Inferior parietal cortex (tissue), 1 donor: ENCODE measurements at regions not wholly inside any gene's neighbourhood (a gene's known extent, or its start where the extent isn't known, plus 50 kb on each side); places are given as distances from the start of the nearest gene placed in this dataset.

Source experiments
- DNase-seq: peaks from one replicate; pipeline ENCODE4 v3.0.0-alpha.2; 2016; ENCODE audit errors: extremely low spot score

GRCh38 chr14:71703477-71703876 is 228.8 kb upstream of the RGS6 start:
- DNase-seq, result peak; percentile 50

DNA sequence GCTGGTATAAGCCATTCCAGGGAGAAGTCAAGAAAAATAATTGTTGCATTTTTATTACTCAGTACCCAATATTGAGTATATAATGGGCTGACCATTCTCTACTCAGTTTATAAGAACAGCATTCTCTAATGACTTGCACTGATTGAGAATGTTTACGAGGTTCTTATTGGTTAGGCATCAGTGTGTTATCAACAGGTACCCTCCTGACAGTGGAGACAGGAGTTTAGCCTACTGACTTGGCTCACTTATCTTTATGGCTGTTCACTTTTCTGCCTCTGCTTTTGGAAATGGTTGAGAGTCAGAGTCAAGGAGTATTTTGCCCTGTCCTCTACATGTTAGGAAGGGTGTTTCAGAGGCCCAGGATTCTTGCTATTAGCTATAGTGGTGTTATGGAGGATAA is 228.0 kb upstream of the RGS6 start:
- DNase-seq, result no peak

DNA sequence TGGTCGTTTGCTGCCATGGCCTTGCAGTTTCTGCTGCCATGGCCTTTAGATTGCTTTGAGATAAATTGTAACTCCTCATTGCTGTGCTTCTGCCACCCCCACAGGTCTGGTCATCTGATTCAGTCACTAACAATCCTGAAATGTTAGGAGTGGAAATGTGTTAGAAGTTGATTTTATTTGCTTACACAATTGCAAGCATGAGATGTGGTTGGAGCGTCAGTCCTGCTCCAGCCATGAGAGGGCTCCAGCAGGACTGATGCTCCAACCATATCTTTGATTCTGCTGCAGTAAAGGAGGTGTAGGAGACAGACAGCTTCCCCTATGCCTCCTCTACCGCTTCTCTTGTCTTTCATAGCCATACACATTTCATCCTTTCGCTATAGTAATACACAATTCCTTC is 226.8 kb upstream of the RGS6 start:
- no peak for DNase-seq

DNA sequence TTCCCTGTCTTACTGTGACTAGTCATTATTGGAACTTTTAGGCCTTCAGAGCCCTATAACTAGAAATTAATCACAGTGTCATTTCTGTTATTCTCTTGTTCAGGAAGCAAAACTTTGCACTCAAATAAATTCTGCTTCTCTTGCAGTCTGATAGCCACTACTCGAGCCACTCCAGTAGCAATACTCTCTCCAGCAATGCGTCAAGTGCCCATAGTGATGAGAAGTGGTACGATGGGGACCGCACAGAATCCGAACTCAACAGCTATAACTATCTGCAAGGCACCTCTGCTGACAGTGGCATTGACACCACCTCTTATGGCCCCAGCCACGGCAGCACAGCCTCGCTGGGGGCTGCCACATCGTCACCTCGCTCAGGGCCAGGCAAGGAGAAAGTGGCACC is 223.2 kb upstream of the RGS6 start:
- DNase-seq, result no peak

- DNase-seq, result no peak
These were observed 222.2 kb upstream of the RGS6 start for GRCh38 chr14:71709987-71710386.

- DNase-seq, result no peak
These were observed 221.1 kb upstream of the RGS6 start for GRCh38 chr14:71711125-71711524.

DNA sequence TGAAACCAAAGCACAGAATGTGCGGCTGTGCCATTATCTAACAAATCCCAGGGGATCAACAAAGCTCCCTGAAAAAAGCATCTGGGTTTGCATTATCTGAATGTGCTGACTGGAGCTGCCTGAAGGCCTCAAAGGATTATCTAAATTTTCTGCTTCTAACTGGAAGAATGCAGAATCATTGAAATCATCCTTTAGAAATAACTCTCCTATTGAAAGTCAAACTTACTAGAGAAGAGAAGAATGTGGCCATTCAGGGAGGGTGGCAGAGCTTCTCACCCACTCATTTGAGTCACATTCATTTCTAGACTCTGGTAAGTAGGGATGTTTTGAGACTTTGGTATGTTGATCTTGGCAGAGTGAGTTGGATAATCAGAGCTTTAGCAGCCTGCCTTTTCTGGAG is 220.6 kb upstream of the RGS6 start:
- no peak for DNase-seq

- no peak for DNase-seq
These were observed 219.8 kb upstream of the RGS6 start for GRCh38 chr14:71712478-71712877.

GRCh38 chr14:71713016-71713415 is 219.2 kb upstream of the RGS6 start:
- DNase-seq, result no peak

DNA sequence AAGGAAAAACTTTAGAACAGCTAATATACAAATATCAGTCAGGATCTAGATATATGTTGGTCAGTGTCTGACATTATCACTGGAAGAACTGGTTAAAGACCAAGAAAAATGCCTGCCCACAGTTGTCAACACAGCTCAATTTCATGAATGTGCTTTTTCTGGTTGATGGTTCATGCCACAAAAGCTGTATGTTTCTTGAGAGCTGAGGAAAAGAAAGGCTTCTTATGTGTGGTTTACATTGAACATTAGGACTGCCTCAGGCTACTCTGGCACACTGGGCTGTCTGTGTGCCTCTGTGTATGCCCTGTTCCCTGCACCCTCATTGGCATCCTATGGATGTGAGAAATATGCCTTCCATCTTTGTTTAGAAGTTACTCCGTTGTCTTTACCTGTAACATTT is 218.8 kb upstream of the RGS6 start:
- DNase-seq, result no peak

GRCh38 chr14:71714225-71714624 is 218.0 kb upstream of the RGS6 start:
- no peak for DNase-seq

DNA sequence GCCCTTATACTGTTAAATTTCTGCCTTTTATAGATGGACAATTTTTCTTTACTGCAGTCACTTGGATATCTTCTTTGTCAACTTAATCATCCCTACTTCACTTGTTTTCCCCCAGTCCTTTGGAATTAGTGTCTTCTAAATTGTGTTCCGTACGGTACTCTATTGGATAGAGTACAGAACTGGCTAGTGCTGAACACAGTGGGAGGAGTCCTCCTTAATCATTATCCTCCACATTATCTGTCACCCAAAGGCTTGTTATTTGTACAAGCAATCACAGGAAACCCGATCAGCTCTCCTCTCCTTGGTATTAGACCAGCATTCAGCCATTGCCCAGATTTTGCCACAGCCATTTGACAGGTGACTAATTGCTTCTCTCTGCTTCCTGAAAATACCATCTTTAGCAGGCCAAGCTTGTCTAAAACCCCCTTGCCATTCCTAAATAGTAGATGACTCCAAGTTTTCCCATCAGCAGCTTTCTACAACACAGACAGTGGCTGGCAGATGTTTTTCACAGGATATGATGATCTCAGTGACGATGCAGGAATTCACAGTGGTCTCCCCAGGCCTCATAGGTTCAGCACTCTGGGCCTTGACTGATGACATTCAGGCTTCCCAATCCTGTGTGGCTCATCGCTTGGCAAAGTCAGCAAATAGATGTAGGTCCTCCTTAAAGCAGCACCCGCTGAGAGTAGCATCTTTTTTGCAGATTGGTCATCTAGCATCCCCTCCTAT is 216.0 kb upstream of the RGS6 start:
- no peak for DNase-seq

- DNase-seq, result peak; percentile 42
These were observed 211.1 kb upstream of the RGS6 start for GRCh38 chr14:71720978-71721624.

- no peak for DNase-seq
These were observed 210.4 kb upstream of the RGS6 start for GRCh38 chr14:71721791-71722190.

GRCh38 chr14:71722885-71723284 is 209.3 kb upstream of the RGS6 start:
- no peak for DNase-seq

DNA sequence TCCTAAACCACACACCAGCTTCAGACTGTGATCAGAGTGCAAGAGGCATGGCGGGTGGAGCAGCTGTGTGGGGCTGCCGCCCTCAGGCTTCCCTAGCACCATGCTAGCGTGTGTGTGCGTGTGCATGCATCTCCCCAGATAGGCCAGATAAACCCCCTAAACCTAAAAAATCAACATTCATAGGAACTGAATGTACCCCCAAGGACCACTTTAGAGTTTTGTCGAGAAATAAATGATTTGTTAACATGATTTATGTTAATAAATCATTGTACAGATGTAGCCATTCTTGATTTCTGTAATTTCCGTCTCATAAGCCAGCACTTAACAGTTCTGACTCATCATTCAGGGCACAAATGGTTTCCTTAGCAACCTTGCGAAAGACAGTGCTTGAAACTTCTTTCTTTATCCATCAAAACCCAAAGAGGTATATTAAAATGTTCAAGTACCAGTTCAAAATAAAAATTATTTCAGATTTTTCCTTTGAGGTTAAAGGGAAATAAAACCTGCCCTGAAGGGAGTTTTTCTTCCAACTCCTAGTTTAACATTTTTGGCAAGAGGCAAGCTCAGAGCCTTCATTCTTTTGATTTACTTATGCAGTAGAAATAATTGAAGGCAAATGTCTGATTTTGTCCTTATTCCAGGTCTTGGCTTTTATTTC is 206.2 kb upstream of the RGS6 start:
- no peak for DNase-seq

GRCh38 chr14:71726580-71727021 is 205.6 kb upstream of the RGS6 start:
- DNase-seq, result no peak

GRCh38 chr14:71728386-71728785 is 203.8 kb upstream of the RGS6 start:
- DNase-seq, result no peak

- no peak for DNase-seq
These were observed 202.6 kb upstream of the RGS6 start for GRCh38 chr14:71729596-71729995.

DNA sequence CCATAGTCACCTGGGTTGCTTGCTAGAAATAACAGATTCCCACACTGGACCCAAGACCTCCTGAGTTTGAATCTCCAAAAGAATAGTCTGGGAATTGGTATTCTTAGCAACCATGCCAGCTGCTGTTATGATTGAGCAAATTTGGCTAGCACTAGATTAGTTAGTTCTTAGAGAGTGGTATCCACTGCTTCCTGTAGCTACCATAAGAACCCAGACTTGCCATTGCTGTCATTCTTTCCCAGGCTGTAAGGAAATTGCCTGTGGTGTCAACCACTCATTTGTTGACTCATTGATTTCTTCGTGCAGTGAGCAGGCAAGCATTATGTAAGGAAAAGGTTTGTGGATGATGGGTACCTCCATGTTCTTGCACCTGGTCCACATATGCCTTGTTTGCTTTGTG is 201.8 kb upstream of the RGS6 start:
- no peak for DNase-seq

DNA sequence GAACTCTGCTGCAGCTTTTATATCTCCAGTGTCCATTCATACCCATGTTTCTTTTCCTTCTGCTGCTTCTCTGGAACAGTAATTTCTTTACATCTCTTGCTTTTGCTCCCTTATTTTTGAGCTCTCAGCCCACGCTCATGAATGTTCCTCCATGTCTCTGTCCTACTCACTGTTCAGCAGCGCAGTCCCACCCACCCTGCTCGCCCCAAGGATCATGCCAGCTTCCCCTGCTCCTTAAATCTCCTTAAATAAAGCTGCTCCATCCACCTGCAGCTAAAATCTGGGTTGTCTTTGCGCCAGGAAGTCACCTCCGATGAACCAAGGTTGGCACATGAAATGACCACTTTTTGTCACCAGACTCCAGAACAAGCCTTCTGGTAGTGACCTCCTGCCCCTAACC is 201.1 kb upstream of the RGS6 start:
- DNase-seq, result no peak

DNA sequence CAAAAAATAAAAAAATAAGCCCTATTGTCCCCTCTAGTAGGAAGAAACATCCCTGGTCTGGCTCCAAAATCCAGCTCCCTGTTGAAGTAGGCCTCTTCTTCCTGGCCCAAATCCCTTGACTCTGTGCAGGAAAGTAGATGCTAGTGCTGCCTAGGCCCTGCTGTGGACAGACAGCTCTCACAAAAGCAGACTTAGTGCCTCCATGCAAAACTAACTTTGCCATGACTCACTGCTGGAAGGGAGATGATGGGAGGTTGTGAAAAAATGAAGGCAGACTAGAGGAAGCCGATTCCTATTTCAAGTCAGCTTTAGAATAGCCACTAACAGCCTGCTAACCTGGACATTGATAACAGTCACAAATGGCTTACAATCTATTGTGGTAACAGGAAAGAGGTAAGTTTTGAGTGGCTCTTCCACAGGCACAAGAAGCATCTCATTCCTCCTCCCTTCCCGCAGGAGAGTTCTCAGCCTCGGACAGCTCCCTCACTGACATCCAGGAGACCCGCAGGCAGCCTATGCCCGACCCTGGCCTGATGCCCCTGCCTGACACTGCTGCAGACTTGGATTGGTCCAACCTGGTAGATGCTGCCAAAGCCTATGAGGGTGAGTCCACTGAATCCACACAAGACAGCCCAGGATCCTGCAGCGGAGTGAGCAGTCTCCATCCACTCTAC is 198.9 kb upstream of the RGS6 start:
- no peak for DNase-seq

DNA sequence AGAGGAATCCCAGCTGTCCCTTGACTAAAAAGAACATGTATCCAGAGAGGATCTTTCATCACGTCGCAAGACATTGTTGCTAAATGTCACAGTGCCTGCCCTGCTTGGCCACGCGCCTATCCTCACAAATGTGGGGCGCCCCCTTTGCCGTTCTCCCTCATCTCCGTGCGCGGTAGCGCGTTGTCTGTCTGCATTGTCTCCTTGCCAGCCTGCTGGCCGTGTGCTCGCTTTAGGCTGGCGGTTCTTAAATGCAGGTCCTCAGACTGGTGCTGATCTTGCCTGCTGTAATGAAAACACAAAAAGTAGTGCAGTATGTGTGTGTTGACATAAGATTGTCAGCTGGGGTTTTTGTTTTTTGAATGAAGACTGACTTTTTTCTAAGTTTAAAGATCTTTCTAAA is 198.2 kb upstream of the RGS6 start:
- DNase-seq, result no peak
